ENCODE measurements at regions not wholly inside any gene's neighbourhood (a gene's known extent, or its start where the extent isn't known, plus 50 kb on each side); places are given as distances from the start of the nearest gene placed in this dataset.

DNA sequence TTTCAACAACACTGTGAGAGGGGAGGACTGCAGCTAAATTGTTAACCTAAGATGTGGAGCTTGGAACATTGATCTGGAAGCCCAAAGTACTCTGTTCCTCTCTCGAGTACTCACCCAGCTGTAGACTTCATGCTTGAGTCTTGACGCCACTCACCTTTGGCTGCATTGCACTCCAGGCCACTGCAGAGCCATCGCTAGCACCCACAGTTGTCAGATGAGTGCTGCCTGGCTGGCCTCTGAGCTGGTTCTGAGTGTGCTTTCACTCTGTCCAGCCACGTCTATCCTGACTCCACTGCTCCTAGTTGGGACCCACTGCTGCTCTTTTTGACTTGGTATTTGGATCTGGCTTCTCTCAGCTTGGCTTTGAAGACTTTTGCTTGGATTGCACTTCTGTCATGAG, 552.1 kb downstream of the DCDC2C start:
- no peak for DNase-seq (ENCODE audit: low spot score)

GRCh38 chr2:4256351-4256750, 553.0 kb downstream of the DCDC2C start:
- DNase-seq (ENCODE audit: low spot score) = no peak

- no peak for DNase-seq (ENCODE audit: low spot score)
Measured at GRCh38 chr2:4258563-4258962, 555.2 kb downstream of the DCDC2C start.

GRCh38 chr2:4265936-4266335, 562.6 kb downstream of the DCDC2C start:
- DNase-seq (ENCODE audit: low spot score) = no peak

DNA sequence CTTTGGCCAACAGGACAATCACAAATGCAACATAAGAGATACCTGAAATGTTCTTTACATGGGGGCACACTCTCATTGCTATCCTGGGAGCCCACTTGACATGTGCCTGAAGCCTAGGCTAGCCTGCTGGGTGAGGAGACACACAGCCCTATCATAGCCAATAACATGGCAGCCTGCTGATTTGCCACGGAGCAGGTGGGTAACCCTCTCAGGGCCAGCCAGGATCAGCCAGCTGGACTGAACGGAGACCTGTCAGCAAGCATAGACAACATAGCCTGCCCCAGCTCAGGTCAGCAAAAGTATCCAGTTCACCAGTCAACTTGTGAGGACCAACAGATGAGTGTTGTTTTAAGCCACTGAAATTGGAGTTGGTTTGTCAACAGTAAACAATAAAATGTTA, 566.5 kb downstream of the DCDC2C start:
- no peak for DNase-seq (ENCODE audit: low spot score)

DNA sequence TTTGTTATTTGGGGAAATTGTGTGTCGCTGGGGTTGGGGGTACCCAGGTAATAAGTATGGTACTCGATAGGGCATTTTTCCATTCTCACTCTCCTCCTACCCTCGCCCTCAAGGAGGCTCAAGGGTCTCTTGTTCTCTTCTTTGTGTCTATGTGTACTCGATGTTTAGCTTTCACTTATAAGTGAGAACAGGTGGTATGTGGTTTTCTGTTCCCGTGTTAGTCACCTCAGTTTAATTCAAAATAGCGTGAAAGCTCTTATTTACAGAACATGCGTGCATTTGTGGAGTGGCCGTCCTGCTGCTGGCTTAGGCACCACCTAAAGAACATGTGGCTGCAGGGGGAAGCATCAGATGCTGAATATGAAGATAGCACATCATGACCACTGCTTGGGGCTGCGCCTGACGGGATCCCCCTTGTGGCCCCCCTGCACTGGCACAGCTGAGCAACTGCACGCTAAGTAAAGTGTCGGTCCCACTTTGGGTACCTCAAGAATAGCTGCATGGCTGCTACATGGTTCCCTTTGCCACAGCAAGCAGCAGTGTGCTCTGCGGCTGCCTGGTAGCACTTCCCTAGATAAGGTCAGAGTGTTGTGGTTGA, 569.0 kb downstream of the DCDC2C start:
- DNase-seq (ENCODE audit: low spot score) = no peak

DNA sequence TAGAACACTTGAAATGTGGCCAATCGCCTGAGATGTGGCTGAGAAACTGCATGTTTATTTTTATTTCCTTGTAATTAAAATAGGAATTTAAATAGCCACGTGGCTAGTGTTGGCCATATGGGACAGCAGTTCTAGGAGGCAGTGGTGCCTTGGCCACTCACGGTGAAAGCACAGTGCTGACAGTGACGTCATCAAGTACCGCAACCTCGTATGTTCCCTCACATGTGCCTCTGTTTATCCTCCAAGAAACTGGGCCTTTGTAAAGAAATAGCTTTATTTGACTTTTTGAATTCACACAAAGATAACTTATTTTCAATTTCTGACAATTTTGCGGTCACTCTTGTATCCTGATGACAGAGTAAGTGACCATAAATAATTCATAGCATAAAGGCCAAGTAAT, 575.0 kb downstream of the DCDC2C start:
- DNase-seq (ENCODE audit: low spot score) = no peak

GRCh38 chr2:4279431-4279830, 576.1 kb downstream of the DCDC2C start:
- DNase-seq (ENCODE audit: low spot score) = no peak

DNA sequence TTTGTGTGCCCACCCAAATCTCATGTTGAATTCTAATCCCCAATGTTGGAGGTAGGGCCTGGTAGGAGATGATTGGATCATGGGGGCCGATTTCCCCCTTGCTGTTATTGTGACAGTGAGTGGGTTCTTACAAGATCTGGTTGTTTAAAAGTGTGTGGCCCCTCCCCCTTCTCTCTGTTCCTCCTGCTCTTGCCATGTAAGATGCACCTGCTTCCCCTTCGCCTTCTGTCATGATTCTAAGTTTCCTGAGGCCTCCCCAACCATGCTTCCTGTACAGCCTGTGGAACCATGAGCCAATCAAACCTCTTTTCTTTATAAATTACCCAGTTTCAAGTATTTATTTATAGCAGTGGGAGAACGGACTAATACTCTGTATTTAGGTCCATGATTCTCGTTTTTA, 588.1 kb downstream of the DCDC2C start:
- no peak for DNase-seq (ENCODE audit: low spot score)

- DNase-seq (ENCODE audit: low spot score) = no peak
Measured at GRCh38 chr2:4295680-4296079, 592.3 kb downstream of the DCDC2C start.

- DNase-seq (ENCODE audit: low spot score) = no peak
Measured at GRCh38 chr2:4300616-4301015, 597.2 kb downstream of the DCDC2C start.

- no peak for DNase-seq (ENCODE audit: low spot score)
Measured at GRCh38 chr2:4324531-4324930, 621.2 kb downstream of the DCDC2C start.

GRCh38 chr2:4336864-4337263, 633.5 kb downstream of the DCDC2C start:
- no peak for DNase-seq (ENCODE audit: low spot score)

DNA sequence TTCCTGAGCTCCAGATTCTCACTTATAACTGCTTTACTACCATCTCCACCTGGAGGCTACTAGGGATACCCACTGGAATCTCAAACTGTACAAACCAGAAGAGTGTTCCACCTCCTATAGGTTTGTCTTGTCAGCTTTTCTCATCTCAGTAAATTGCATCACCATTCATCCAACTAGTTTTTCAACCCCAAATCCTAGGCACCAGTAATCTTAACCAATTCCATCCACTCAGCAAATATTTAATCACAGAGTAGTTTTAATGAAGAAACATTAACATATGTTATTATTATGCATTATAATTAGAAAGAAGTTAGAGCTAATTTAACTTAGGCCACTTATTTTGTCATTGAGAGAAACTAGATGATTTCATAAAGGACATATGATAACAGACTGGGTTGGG, 635.0 kb downstream of the DCDC2C start:
- DNase-seq (ENCODE audit: low spot score) = no peak

DNA sequence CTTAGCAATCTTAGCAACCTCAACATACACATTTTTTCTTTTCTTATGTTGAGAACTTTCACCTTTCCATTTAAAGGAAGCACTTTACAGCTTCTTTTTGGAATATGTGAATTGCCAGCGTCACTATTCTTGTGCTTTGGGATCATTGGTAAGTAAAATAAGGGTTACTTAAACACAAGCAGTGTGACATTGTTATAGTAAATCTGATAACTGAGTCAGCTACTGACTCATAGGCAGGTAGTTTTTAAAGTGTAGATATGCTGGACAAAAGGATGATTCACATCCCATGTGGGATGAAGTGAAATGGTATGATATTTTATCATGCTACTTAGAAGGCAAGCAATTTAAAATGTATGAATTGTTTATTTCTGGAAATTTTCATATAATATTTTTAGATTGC, 637.2 kb downstream of the DCDC2C start:
- no peak for DNase-seq (ENCODE audit: low spot score)

DNA sequence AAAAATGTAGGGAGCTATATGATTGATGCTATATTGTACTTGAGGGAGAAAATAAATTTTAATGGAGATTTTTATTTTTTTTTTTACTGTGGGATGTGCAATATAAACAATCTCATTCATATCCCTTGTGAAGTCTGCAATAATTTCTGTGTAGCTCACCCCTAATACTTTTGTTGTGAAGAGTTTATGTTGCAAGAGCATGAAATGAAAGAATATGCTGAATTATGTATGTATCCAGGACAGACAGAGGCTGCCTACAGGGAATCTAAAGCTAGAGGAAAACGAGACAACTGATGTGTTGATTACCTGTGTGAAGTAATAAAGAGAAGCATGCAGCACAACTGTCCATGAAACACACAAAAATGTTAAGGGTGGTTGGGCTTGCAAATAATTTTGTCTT, 643.3 kb downstream of the DCDC2C start:
- DNase-seq (ENCODE audit: low spot score) = no peak

GRCh38 chr2:4353668-4354067, 650.3 kb downstream of the DCDC2C start:
- no peak for DNase-seq (ENCODE audit: low spot score)

- no peak for DNase-seq (ENCODE audit: low spot score)
Measured at GRCh38 chr2:4354164-4354563, 650.8 kb downstream of the DCDC2C start.

- DNase-seq (ENCODE audit: low spot score) = no peak
Measured at GRCh38 chr2:4354678-4355077, 651.3 kb downstream of the DCDC2C start.

- no peak for DNase-seq (ENCODE audit: low spot score)
Measured at GRCh38 chr2:4356109-4356508, 652.7 kb downstream of the DCDC2C start.

DNA sequence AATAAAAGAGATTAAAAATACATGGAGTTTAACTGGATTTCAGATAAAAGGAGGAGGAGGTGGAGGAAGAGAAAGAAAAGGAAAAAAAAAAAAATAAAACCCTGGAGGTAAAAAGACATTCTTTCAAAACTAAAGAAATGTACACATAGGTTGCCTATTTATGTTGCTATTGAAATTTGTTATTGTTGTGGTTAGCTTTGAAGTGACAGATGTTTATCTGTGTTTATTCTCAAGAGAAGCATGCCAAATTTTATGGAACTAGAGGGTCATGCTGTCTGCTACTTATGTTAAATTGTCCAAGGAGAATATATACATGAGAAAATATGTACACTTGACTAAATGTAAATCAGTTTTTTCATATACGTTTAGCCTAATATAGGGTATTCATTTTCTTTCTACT, 653.2 kb downstream of the DCDC2C start:
- no peak for DNase-seq (ENCODE audit: low spot score)

DNA sequence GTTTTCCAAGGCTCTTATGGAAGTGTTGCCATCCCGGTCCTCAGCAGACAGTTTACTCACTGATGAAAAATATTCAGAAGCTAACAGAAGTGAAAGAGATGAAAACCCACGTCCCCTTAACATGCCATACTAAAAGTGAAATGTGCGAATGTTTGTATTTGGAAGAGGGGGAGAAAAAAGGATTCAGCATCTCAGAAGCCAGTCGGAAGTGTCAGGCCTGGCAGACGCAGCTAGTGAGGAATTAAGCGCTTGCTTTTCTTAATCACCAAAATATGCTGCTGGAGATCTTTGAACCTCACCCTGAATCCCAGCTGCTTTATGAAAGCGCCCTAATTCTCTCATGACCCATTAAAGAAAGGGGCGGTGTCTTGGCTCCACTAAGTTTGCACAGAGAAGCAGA, 653.7 kb downstream of the DCDC2C start:
- DNase-seq (ENCODE audit: low spot score) = no peak

- no peak for DNase-seq (ENCODE audit: low spot score)
Measured at GRCh38 chr2:4358837-4359236, 655.5 kb downstream of the DCDC2C start.

DNA sequence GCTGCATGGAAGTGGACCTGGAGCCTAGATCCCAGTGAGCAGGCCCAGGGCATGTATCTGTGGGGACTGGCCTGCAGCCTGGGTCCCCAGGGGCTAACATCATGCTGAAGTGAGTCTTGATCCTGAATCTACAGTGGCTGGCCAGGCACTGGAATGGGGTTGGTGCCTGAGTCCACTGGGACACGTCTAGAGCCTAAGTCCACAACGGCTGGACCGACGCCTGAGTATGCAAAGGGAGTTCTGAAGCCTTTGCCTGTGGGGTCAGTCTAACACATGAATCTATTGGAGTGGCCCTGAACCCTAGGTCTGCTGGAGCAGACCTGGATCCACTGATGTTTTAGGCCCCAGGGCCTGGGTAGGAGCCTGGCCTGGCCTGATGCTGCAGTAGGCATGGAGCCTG, 665.5 kb downstream of the DCDC2C start:
- DNase-seq (ENCODE audit: low spot score) = no peak
